Mucosa of descending colon (tissue), 3 donors: ENCODE measurements at regions not wholly inside any gene's neighbourhood (a gene's known extent, or its start where the extent isn't known, plus 50 kb on each side); places are given as distances from the start of the nearest gene placed in this dataset.

Experiments used
- ATAC-seq: fragments of 200-7000 bp; cut with Tn5 transposase; one replicate; pipeline ENCODE4 v1.9.1; 2020; ENCODE audit warnings: mild to moderate bottlenecking, moderate library complexity
- DNase-seq, 3 donors: peaks; one replicate each; pipeline ENCODE4 v3.0.0-alpha.2; 2020
- H3K36me3 ChIP-seq: fragments of 200-600 bp; one replicate; pipeline ENCODE4 v1.8.0; 2021; ENCODE audit warnings: low read depth, mild to moderate bottlenecking
- H3K4me1 ChIP-seq: fragments of 200-600 bp; one replicate; pipeline ENCODE4 v1.8.0; 2021; ENCODE audit warnings: low read depth, mild to moderate bottlenecking
- H3K4me3 ChIP-seq: fragments of 200-600 bp; one replicate; pipeline ENCODE4 v1.8.0; 2021; ENCODE audit warnings: mild to moderate bottlenecking
- H3K9me3 ChIP-seq: fragments of 200-600 bp; one replicate; pipeline ENCODE4 v1.8.0; 2021; ENCODE audit warnings: mild to moderate bottlenecking
- intact Hi-C, 2 donors: fragments of 100-400 bp; cut with DNase I in 1 of 2; cut with micrococcal nuclease in 1 of 2; formaldehyde crosslinking; loops; one replicate each; pipeline versions ENCODE4 v1.11.0 to v1.11.1; 2022; cut with DNase I, micrococcal nuclease
- TF ChIP-seq, protein P1 (sequence below): fragments of 200-600 bp; IDR thresholded peaks from one replicate; pipeline ENCODE4 v1.8.0; 2022; ENCODE audit warnings: antibody characterized with exemption, mild to moderate bottlenecking
- donor health status: DM: no; HTN: no; CAD: no; lungs with moderate emphysema.
- donor health status: DM: no; HTN: no; CAD: no.
- donor health status: DM: no; HTN: yes; CAD: no.

DNA sequence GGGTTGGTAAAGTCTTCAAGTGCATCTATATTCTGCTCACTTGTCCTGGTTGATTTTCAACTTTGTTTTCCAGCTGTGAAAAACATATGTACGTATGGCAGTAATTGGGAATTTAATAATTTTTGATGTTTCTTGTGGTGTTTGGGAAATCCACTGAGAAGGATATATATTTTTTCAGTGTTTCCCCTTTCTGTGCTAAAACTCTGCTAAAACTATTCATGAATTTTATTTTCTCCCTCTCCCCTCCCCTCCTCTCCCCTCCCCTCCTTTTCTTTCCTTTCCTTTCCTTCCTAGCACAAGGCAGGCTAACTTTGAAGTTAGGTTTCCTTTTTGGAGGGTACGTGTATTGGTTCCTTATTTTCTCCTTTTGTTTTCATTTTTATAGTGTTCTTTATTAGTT lies 220.7 kb downstream of the PDCD6IP start:
- DNase-seq: no peak
- ATAC-seq: no peak
- no peaks in the 10 kb centered on the region for H3K36me3 ChIP-seq
- intact Hi-C loops: no loop called here
- H3K9me3 ChIP-seq: no peaks in the 10 kb centered on the region
- TF ChIP-seq, protein P1, sequence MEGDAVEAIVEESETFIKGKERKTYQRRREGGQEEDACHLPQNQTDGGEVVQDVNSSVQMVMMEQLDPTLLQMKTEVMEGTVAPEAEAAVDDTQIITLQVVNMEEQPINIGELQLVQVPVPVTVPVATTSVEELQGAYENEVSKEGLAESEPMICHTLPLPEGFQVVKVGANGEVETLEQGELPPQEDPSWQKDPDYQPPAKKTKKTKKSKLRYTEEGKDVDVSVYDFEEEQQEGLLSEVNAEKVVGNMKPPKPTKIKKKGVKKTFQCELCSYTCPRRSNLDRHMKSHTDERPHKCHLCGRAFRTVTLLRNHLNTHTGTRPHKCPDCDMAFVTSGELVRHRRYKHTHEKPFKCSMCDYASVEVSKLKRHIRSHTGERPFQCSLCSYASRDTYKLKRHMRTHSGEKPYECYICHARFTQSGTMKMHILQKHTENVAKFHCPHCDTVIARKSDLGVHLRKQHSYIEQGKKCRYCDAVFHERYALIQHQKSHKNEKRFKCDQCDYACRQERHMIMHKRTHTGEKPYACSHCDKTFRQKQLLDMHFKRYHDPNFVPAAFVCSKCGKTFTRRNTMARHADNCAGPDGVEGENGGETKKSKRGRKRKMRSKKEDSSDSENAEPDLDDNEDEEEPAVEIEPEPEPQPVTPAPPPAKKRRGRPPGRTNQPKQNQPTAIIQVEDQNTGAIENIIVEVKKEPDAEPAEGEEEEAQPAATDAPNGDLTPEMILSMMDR: no peak
- H3K4me3 ChIP-seq: no peak overlapping the region
- no peaks in the 10 kb centered on the region for H3K4me1 ChIP-seq

DNA sequence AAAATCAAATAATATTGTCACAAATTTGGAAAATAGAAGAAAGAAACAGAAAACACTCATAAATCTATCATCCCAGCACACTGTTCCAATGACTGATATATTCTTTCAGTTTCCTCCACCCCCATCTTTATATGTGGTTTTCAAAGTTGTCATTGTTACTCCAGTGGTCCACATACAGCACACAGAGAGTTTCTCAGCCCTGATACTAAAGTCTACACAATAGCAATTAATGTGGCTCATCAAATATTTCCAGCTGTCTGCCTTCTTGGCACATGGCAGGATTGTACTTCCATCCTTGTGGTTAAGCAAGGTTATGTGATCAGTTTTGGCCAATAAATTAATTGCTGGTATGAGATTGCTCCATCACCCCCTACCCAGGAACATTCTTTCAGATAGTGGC lies 221.7 kb downstream of the PDCD6IP start:
- ATAC-seq: no peak
- H3K4me3 ChIP-seq: no peak overlapping the region

DNA sequence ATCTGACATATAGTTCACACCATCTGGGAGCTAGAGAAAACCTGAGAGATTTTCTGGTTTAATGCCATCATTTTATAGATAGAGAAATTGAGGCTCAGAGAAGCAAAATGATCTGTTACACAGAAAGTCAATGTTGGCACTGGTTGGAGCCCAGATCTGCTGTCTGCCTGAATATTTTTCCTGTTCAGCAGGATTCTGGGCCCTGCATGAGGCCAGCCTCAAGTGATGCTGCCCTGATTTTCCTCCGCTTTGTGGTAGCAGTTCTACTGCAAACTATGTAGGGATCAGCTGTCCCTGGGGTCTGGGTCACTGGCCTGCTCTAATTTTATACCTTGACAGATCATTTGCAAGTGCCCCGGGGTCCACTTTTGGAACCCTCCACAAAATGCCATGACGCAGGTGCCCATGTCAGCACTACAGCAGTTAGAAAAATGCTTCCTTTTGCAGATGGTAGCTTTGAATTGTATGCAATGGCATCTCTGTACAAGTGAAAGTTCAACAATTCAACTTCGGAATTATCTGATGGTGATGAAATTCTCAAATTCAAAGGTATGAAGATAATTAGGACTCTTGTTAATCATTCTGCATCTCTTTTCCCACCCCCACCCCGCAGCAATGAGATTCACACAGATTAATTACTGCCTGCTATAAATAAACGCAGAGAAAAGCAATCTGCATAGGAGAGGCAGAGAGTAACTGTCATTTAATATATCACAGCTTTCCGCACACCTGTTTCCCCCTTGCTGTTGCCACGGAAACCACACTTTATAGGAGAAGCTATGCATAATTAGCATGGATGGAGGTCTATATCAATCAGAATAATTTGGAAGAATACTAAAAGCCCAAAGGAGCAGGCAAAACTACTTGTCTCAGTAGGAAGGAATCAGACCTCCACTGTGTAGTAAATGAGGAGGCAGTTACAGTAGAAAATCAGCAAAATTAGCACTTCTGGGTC lies 222.6 kb downstream of the PDCD6IP start:
- TF ChIP-seq, protein P1: no peak
- Histone ChIP-seq H3K4me1 (no peaks in the 10 kb centered on the region), H3K36me3 (no peaks in the 10 kb centered on the region), H3K9me3 (no peaks in the 10 kb centered on the region), H3K4me3 (no peak overlapping the region)
- no peak for ATAC-seq
- intact Hi-C loops: no loop called here
- DNase-seq: no peak

More for the DNA sequence above, 221.7 kb downstream of the PDCD6IP start:
- Histone ChIP-seq H3K9me3 (no peaks in the 10 kb centered on the region), H3K4me1 (no peaks in the 10 kb centered on the region), H3K36me3 (no peaks in the 10 kb centered on the region)
- TF ChIP-seq, protein P1: no peak
- DNase-seq: no peak
- intact Hi-C loops: no loop called here

DNA sequence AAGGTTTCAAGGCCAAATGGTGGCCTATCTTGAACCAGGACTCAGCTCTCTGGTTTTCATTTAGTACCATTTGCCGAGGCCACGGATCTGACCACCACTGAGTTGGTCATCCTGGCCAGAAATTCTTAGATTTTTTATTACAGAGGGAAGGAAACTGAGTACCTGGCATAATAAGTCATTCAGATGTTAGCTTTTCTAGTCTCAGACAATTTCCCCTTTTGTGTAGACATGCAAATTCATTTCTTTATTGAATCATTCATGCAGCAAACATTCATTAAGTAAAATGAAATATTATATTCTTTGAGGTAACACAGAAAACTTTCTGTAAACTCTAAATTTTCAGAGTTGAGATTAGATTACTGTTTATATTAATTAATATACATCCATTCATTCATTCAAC lies 223.7 kb downstream of the PDCD6IP start:
- DNase-seq (no peak), ATAC-seq (no peak)
- H3K4me1 ChIP-seq: no peaks in the 10 kb centered on the region
- TF ChIP-seq, protein P1: no peak
- intact Hi-C loops: no loop called here
- no peaks in the 10 kb centered on the region for H3K9me3 ChIP-seq
- H3K36me3 ChIP-seq: no peaks in the 10 kb centered on the region
- H3K4me3 ChIP-seq: no peak overlapping the region

DNA sequence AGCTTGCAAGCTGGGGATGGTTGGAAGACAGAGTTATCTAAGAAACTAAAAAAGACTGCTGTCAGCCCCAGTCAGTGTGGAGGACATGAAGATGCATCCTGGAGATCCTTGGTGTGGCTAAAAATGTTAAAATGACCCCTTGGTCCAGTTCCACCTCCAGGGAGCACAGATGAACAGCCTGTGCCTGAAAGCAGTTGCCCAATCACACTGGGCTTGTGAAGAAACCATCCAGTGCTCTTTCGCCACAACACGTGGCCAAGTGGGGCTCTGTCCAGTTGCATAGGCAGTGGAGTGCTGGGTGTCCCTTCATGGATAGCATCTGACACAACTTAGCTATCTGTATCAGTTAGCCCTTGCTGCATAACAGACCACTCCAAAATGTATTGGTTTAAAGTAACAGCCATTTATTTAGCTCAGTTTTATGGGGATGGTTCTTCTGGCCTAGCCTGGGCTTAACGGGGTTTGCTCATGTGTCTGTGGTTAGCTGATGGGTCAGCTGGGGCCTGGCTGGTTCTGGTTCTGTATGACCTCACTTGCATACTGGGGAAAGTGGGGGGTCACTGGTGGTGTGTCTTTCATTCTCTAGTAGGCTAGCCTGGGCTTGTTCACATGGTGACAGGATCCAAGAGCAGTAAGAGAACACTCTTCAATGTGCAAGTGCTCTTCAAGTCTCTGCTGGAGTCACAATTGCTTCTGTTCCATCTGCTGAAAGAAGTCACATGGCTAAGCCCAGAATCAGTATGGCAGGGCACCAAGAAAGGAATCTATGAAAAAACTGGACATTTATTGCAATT lies 226.2 kb downstream of the PDCD6IP start:
- Histone ChIP-seq H3K4me1 (no peaks in the 10 kb centered on the region), H3K9me3 (no peaks in the 10 kb centered on the region), H3K36me3 (no peaks in the 10 kb centered on the region), H3K4me3 (no peak overlapping the region)
- DNase-seq (no peak), ATAC-seq (no peak)
- intact Hi-C loops: no loop called here
- TF ChIP-seq, protein P1: no peak
